ENCODE measurements at regions not wholly inside any gene's neighbourhood (a gene's known extent, or its start where the extent isn't known, plus 50 kb on each side); places are given as distances from the start of the nearest gene placed in this dataset.

- no peak for ATAC-seq (ENCODE audit: low FRiP score in 2 of 2)
- 83 to 87% methylated on average over 4 of the region's 4 CpGs for WGBS, 2 donors
- no peak for TF ChIP-seq POLR2AphosphoS5 (IDR thresholded peaks at IDR 0.05)
- no peak for TF ChIP-seq EP300 (IDR thresholded peaks at IDR 0.05)
- TF ChIP-seq, protein P1, sequence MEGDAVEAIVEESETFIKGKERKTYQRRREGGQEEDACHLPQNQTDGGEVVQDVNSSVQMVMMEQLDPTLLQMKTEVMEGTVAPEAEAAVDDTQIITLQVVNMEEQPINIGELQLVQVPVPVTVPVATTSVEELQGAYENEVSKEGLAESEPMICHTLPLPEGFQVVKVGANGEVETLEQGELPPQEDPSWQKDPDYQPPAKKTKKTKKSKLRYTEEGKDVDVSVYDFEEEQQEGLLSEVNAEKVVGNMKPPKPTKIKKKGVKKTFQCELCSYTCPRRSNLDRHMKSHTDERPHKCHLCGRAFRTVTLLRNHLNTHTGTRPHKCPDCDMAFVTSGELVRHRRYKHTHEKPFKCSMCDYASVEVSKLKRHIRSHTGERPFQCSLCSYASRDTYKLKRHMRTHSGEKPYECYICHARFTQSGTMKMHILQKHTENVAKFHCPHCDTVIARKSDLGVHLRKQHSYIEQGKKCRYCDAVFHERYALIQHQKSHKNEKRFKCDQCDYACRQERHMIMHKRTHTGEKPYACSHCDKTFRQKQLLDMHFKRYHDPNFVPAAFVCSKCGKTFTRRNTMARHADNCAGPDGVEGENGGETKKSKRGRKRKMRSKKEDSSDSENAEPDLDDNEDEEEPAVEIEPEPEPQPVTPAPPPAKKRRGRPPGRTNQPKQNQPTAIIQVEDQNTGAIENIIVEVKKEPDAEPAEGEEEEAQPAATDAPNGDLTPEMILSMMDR (IDR thresholded peaks at IDR 0.05): no peak
- TF ChIP-seq POLR2A (IDR thresholded peaks at IDR 0.05): no peak
- no peak overlapping the region for H3K4me3 ChIP-seq
- H3K27me3 ChIP-seq: no peaks in the 10 kb centered on the region
- no peak for DNase-seq
- H3K27ac ChIP-seq: no peak overlapping the region
- no peaks in the 10 kb centered on the region for H3K9me3 ChIP-seq
- no peaks in the 10 kb centered on the region for H3K4me1 ChIP-seq
- no peaks in the 10 kb centered on the region for H3K36me3 ChIP-seq
These were observed 367.9 kb upstream of the FAM47C start for GRCh38 chrX:36640232-36640631.

DNA sequence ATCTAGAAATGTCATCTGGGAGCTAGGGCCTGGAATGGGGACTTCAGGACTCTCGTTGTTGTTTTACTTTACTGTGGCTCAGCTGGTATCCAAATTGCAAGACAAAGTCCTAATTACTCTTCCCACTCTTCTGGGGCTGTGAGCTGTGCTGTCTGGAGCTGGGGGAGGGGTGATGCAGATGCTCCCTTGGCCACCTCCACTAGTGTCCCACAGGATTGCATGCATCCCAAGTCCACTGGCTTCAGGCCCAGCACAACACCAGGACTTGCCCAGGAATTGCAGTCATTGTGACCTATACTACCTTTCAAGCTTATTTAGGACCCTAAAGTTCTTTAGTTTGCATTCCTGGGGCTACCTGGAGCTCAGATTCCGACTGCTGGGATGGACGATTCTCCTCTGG lies 366.1 kb upstream of the FAM47C start:
- TF ChIP-seq POLR2A (IDR thresholded peaks at IDR 0.05): no peak
- no peak for TF ChIP-seq POLR2AphosphoS5 (IDR thresholded peaks at IDR 0.05)
- no peak for TF ChIP-seq EP300 (IDR thresholded peaks at IDR 0.05)
- TF ChIP-seq, protein P1 (IDR thresholded peaks at IDR 0.05): no peak
- WGBS, 2 donors: 74 to 76% methylated on average over 3 of the region's 3 CpGs
- Histone ChIP-seq H3K27me3 (no peaks in the 10 kb centered on the region), H3K9me3 (no peaks in the 10 kb centered on the region), H3K27ac (no peak overlapping the region), H3K4me3 (no peak overlapping the region), H3K36me3 (no peaks in the 10 kb centered on the region), H3K4me1 (no peaks in the 10 kb centered on the region)
- ATAC-seq (ENCODE audit: low FRiP score in 2 of 2) (no peak), DNase-seq (no peak)

- H3K4me3 ChIP-seq: no peak overlapping the region
- no peak for TF ChIP-seq EP300 (IDR thresholded peaks at IDR 0.05)
- TF ChIP-seq POLR2AphosphoS5 (IDR thresholded peaks at IDR 0.05): no peak
- TF ChIP-seq, protein P1 (IDR thresholded peaks at IDR 0.05): no peak
- no peak for TF ChIP-seq POLR2A (IDR thresholded peaks at IDR 0.05)
- 74 to 82% methylated on average over 3 of the region's 3 CpGs for WGBS, 2 donors
- no peaks in the 10 kb centered on the region for H3K4me1 ChIP-seq
- H3K36me3 ChIP-seq: no peaks in the 10 kb centered on the region
- ATAC-seq (ENCODE audit: low FRiP score in 2 of 2): no peak
- H3K27me3 ChIP-seq: no peaks in the 10 kb centered on the region
- H3K9me3 ChIP-seq: no peaks in the 10 kb centered on the region
- no peak overlapping the region for H3K27ac ChIP-seq
- no peak for DNase-seq
These were observed 357.5 kb upstream of the FAM47C start for GRCh38 chrX:36650622-36651021.

- H3K9me3 ChIP-seq: no peaks in the 10 kb centered on the region
- no peak overlapping the region for H3K4me3 ChIP-seq
- TF ChIP-seq EP300 (IDR thresholded peaks at IDR 0.05) (no peak), POLR2A (IDR thresholded peaks at IDR 0.05) (no peak), POLR2AphosphoS5 (IDR thresholded peaks at IDR 0.05) (no peak)
- TF ChIP-seq, protein P1 (IDR thresholded peaks at IDR 0.05): no peak
- WGBS, 2 donors: 64 to 85% methylated on average over 1 of the region's 1 CpG
- no peaks in the 10 kb centered on the region for H3K27me3 ChIP-seq
- no peaks in the 10 kb centered on the region for H3K36me3 ChIP-seq
- no peak overlapping the region for H3K27ac ChIP-seq
- DNase-seq: no peak
- ATAC-seq (ENCODE audit: low FRiP score in 2 of 2): no peak
- H3K4me1 ChIP-seq: no peaks in the 10 kb centered on the region
These were observed 324.7 kb upstream of the FAM47C start for GRCh38 chrX:36683507-36683906.

GRCh38 chrX:36684053-36684452 lies 324.1 kb upstream of the FAM47C start:
- ATAC-seq (ENCODE audit: low FRiP score in 2 of 2) (no peak), DNase-seq (no peak)
- Histone ChIP-seq H3K4me3 (no peak overlapping the region), H3K36me3 (no peaks in the 10 kb centered on the region), H3K27ac (no peak overlapping the region), H3K9me3 (no peaks in the 10 kb centered on the region), H3K4me1 (no peaks in the 10 kb centered on the region), H3K27me3 (no peaks in the 10 kb centered on the region)
- TF ChIP-seq, protein P1 (IDR thresholded peaks at IDR 0.05): no peak
- TF ChIP-seq POLR2A (IDR thresholded peaks at IDR 0.05) (no peak), EP300 (IDR thresholded peaks at IDR 0.05) (no peak), POLR2AphosphoS5 (IDR thresholded peaks at IDR 0.05) (no peak)
